HEK293T (cell line): ENCODE measurements at regions not wholly inside any gene's neighbourhood (a gene's known extent, or its start where the extent isn't known, plus 50 kb on each side); places are given as distances from the start of the nearest gene placed in this dataset.

Experiments used
- BHLHE40 ChIP-seq: fragments of 450-650 bp; IDR thresholded peaks from 2 replicates; pipeline ENCODE4 v1.6.1; 2016; ENCODE audit warnings: mild to moderate bottlenecking, moderate library complexity, borderline replicate concordance
- FOXA1 ChIP-seq: fragments of 450-650 bp; IDR thresholded peaks from 2 replicates; pipeline ENCODE4 v1.6.1; 2016; ENCODE audit warnings: mild to moderate bottlenecking
- FOXM1 ChIP-seq: fragments of 450-650 bp; IDR thresholded peaks from 2 replicates; pipeline ENCODE4 v1.6.1; 2017; ENCODE audit warnings: mild to moderate bottlenecking, borderline replicate concordance
- HDGF ChIP-seq: fragments of 450-650 bp; IDR thresholded peaks from 2 replicates; pipeline ENCODE4 v1.6.1; 2017; ENCODE audit warnings: antibody characterized with exemption, borderline replicate concordance
- L3MBTL2 ChIP-seq: fragments of 450-650 bp; conservative IDR thresholded peaks from 2 replicates; pipeline ENCODE4 v1.6.1; 2016; ENCODE audit warnings: mild to moderate bottlenecking
- LEF1 ChIP-seq: fragments of 450-650 bp; IDR thresholded peaks from 2 replicates; pipeline ENCODE4 v1.6.1; 2017; ENCODE audit warnings: mild to moderate bottlenecking, borderline replicate concordance
- NFRKB ChIP-seq: fragments of 450-650 bp; IDR thresholded peaks from 2 replicates; pipeline ENCODE4 v1.6.1; 2016; ENCODE audit warnings: mild to moderate bottlenecking, moderate library complexity
- SP1 ChIP-seq: fragments of 450-650 bp; IDR thresholded peaks from 2 replicates; pipeline ENCODE4 v1.6.1; 2017
- SUZ12 ChIP-seq: fragments of 450-650 bp; IDR thresholded peaks from 2 replicates; pipeline ENCODE4 v1.6.1; 2016; ENCODE audit warnings: mild to moderate bottlenecking
- TARDBP ChIP-seq: fragments of 450-650 bp; IDR thresholded peaks from 2 replicates; pipeline ENCODE4 v1.6.1; 2016
- ZNF384 ChIP-seq: fragments of 450-650 bp; IDR thresholded peaks from 2 replicates; pipeline ENCODE4 v1.6.1; 2016
- TF ChIP-seq, protein P1 (sequence below): fragments of 450-650 bp; IDR thresholded peaks from 2 replicates; pipeline ENCODE4 v1.6.1; 2016

GRCh38 chr7:121793716-121794115, 79.2 kb upstream of the PTPRZ1 start:
- TF ChIP-seq NFRKB = no peak
- no peak for TF ChIP-seq TARDBP
- TF ChIP-seq SP1 = no peak
- TF ChIP-seq, protein P1, sequence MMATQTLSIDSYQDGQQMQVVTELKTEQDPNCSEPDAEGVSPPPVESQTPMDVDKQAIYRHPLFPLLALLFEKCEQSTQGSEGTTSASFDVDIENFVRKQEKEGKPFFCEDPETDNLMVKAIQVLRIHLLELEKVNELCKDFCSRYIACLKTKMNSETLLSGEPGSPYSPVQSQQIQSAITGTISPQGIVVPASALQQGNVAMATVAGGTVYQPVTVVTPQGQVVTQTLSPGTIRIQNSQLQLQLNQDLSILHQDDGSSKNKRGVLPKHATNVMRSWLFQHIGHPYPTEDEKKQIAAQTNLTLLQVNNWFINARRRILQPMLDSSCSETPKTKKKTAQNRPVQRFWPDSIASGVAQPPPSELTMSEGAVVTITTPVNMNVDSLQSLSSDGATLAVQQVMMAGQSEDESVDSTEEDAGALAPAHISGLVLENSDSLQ = no peak
- no peak for TF ChIP-seq SUZ12
- TF ChIP-seq ZNF384 = no peak
- TF ChIP-seq FOXA1 = no peak
- TF ChIP-seq BHLHE40 = no peak
- no peak for TF ChIP-seq HDGF
- no peak for TF ChIP-seq L3MBTL2
- TF ChIP-seq FOXM1 = no peak
- no peak for TF ChIP-seq LEF1
